Fibroblast of mammary gland (primary cell): ENCODE measurements at regions not wholly inside any gene's neighbourhood (a gene's known extent, or its start where the extent isn't known, plus 50 kb on each side); places are given as distances from the start of the nearest gene placed in this dataset.

ENCODE experiments used
- DNase-seq: peaks from one replicate; pipeline ENCODE4 v3.0.0-alpha.2; 2010; ENCODE audit warnings: low read depth
- H3K4me3 ChIP-seq: 2 replicates; pipeline ENCODE4 v1.5.1; 2011; ENCODE audit warnings: low read depth, mild to moderate bottlenecking, low read length, moderate library complexity; ENCODE audit not compliant: control insufficient read depth
- TF ChIP-seq, protein P1 (sequence below): conservative IDR thresholded peaks from 2 replicates; pipeline ENCODE4 v1.5.1; 2011; ENCODE audit warnings: low read depth, low read length, inconsistent platforms; ENCODE audit not compliant: control insufficient read depth, insufficient read depth

DNA sequence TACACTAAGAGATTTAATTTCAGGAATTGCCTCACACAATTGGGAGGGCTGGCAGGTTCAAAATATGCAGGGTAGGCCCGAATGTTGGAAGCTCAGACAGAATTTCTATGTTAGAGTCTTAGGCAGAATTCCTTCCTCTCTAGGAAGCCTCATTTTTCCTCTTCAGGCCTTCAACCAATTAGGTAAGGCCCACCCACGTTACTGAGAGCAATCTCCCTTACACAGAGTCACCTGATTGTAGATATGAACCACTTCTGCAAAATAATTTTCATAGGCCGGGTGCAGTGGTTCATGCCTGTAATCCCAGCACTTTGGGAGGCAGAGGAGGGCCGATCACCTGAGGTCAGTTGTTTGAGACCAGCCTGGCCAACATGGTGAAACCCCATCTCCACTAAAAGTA, 50.2 kb upstream of the HIVEP1 start:
- no peak for DNase-seq
- TF ChIP-seq, protein P1, sequence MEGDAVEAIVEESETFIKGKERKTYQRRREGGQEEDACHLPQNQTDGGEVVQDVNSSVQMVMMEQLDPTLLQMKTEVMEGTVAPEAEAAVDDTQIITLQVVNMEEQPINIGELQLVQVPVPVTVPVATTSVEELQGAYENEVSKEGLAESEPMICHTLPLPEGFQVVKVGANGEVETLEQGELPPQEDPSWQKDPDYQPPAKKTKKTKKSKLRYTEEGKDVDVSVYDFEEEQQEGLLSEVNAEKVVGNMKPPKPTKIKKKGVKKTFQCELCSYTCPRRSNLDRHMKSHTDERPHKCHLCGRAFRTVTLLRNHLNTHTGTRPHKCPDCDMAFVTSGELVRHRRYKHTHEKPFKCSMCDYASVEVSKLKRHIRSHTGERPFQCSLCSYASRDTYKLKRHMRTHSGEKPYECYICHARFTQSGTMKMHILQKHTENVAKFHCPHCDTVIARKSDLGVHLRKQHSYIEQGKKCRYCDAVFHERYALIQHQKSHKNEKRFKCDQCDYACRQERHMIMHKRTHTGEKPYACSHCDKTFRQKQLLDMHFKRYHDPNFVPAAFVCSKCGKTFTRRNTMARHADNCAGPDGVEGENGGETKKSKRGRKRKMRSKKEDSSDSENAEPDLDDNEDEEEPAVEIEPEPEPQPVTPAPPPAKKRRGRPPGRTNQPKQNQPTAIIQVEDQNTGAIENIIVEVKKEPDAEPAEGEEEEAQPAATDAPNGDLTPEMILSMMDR: no peak
- no peak overlapping the region for H3K4me3 ChIP-seq

DNA sequence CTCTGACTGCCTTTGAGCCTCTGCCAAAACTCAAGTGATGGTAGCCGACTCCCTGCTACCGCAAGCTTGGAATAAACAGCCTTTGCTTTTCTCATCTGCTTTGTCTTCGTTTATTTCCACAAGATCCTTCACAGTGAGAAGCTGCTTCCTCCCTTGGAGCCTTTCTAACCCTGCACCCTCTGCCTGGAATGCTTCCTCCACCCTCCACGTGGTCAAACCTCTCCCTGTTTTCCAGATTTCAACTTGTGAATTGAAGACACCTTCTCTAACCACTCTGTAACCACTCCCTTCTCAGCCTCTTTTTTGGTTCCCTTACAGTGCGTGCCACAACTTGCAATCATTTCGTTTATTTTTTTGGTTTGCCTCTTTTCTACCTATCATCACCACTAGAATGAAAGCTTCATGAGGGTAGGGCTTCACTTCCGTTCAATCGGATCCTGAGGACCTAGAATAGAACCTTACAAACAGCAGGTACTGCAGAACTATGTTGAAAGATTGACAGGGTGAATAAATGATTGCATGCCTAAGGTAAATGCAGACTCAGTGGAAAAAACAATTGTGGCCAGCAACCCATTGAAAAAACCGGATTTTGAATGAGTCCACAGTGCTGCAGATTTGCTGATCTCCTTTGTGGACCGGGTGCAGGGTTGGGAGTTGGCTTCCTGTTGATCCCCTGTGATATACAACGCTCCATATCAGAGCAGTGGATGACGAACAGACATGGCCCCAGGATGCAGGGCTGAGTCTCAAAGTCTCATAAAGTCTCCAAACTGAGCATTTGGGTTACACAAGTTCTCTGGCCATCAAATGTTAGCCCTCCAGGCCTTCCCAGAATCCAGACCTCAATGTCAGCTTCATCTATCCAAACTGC, 51.0 kb upstream of the HIVEP1 start:
- no peak overlapping the region for H3K4me3 ChIP-seq
- TF ChIP-seq, protein P1: no peak
- DNase-seq: no peak

DNA sequence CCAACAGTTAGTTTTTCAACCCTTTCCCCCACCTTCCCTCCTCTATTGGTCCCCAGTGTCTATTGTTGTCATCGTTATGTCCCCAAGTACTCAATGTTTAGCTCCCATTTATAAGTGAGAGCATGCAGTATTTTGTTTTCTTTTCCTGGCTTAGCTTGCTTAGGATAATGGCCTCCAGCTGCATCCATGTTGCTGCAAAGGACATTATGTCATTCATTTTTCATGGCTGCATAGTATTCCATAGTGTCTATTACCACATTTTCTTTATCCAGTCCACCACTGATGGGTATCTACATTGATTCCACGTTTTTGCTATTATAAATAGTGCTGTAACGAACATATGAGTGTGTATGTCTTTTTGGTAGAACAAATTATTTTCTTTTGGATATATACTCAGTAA, 55.3 kb upstream of the HIVEP1 start:
- no peak for DNase-seq
- TF ChIP-seq, protein P1: no peak
- H3K4me3 ChIP-seq: no peak overlapping the region

DNA sequence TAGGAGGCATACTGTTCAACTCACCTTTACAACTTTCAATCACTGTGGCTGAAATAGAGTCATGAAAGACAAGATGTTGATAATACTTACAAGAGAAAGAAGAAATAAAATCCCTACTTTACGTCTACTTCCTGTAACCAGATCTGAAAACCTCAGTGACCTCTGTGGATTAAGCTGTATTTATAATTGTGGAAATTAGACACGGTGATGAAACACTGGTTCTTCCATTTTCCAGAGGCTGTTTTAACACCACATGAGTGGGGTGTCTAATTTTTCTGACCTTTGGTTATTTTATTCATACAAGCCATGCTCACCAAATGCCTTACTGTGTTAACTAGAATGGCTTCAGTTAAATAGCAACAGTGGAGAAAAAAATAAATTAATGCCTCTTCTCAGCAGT, 58.5 kb upstream of the HIVEP1 start:
- TF ChIP-seq, protein P1: no peak
- no peak overlapping the region for H3K4me3 ChIP-seq
- DNase-seq: no peak

DNA sequence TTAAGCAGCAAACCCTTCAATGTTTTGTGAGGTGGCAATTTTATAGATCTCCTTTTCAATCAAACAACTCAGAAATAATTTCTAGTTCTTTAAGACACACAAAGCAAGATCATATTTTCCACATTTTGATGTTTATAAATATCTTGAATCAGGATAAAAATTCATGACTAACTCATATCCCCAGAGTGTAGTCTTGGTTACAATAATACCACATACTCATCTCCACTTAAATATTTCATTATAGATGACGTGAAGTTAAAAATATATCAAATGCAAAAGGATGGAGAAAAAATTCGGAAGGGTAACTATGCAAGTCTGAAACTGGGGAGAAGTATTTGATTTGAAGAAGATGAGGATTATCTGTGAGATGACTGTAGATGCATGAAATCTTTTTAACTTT, 59.8 kb upstream of the HIVEP1 start:
- no peak overlapping the region for H3K4me3 ChIP-seq
- TF ChIP-seq, protein P1: no peak
- DNase-seq: no peak

DNA sequence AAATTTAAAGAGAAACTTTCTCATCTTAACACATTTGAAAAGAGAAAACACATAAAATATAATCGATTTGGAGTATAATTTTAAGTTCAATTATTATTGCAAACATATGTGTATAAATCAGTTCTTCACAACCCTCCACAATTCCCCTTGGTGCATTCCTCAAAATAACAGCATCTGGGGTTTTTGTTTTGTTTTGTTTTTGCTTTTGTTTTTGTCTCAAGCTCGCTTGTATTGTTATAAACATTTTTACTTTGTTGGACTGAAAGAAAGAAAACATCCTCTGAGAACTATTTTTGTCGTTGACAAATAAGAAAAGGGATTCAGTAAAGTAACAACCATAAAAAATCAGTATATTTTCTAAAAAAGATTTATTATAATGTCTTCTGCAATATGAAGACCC, 60.2 kb upstream of the HIVEP1 start:
- TF ChIP-seq, protein P1: no peak
- DNase-seq: no peak
- H3K4me3 ChIP-seq: no peak overlapping the region

DNA sequence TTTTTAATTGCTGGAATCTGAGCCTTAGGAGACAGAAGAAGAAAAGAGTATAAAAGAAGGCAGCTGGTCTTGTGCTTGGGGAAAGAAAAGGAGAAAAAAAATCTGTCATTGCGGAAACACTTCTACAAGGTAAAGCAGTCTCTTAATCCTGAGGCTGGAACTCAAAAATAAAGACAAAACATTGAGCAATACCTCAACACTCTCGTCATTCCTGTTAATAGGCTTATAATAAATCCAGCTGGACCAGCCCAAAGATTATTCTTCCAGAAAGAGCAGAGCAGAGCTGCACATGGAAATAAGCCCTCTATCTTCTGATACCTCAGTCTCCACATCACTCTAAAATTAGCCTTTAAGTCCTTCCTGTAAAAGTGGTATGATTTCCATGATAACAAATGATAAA, 62.0 kb upstream of the HIVEP1 start:
- no peak overlapping the region for H3K4me3 ChIP-seq
- TF ChIP-seq, protein P1: no peak
- DNase-seq: no peak
